ENCODE measurements at regions not wholly inside any gene's neighbourhood (a gene's known extent, or its start where the extent isn't known, plus 50 kb on each side); places are given as distances from the start of the nearest gene placed in this dataset.

DNA sequence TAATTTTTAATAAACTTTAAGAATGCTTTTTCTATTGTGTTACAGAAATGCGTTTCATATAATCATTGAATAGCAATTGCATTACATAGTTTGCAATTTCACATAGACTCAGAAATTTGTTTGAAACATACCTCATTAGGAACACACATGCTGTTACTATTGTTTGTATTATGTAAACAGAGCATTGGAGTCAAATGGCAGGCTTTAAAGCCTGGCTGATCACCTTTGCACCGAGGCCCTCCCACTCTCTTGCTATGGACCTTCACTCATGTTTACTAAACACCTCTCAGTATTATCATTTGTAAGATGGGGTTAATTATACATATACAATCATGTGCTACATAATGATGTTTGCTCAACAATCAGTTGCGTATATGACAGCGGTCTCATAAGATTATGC lies 203.6 kb upstream of the NPSR1 start:
- TF ChIP-seq, protein P1, sequence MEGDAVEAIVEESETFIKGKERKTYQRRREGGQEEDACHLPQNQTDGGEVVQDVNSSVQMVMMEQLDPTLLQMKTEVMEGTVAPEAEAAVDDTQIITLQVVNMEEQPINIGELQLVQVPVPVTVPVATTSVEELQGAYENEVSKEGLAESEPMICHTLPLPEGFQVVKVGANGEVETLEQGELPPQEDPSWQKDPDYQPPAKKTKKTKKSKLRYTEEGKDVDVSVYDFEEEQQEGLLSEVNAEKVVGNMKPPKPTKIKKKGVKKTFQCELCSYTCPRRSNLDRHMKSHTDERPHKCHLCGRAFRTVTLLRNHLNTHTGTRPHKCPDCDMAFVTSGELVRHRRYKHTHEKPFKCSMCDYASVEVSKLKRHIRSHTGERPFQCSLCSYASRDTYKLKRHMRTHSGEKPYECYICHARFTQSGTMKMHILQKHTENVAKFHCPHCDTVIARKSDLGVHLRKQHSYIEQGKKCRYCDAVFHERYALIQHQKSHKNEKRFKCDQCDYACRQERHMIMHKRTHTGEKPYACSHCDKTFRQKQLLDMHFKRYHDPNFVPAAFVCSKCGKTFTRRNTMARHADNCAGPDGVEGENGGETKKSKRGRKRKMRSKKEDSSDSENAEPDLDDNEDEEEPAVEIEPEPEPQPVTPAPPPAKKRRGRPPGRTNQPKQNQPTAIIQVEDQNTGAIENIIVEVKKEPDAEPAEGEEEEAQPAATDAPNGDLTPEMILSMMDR (conservative IDR thresholded peaks at IDR 0.05; ENCODE audit: low read depth, low read length): no peak
- TF ChIP-seq EZH2 (IDR thresholded peaks at IDR 0.05; ENCODE audit: borderline replicate concordance, low read depth, low read length, poor library complexity, severe bottlenecking): no peak

Measured in A673 (cell line).